ENCODE measurements at regions not wholly inside any gene's neighbourhood (a gene's known extent, or its start where the extent isn't known, plus 50 kb on each side); places are given as distances from the start of the nearest gene placed in this dataset.
"Not testable (repeated sequence)": the region's sequence is repeated elsewhere in the genome, so short reads cannot be mapped to it uniquely, and the experiment has no call there.

DNA sequence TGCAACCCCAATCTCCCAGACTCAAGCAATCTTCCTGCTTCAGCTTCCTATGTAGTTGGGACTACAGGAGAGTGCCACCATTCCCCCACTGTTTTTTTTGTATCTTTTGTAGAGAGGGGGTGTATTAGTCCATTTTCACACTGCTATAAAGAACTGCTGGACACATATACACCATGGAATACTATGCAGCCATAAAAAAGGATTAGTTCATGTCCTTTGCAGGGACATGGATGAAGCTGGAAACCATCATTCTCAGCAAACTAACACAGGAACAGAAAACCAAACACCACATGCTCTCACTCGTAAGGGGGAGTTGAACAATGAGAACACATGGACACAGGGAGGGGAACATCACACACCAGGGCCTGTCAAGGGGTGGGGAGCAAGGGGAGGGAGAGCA lies 58.1 kb upstream of the HMGB1 start:
- TF ChIP-seq, protein P1, sequence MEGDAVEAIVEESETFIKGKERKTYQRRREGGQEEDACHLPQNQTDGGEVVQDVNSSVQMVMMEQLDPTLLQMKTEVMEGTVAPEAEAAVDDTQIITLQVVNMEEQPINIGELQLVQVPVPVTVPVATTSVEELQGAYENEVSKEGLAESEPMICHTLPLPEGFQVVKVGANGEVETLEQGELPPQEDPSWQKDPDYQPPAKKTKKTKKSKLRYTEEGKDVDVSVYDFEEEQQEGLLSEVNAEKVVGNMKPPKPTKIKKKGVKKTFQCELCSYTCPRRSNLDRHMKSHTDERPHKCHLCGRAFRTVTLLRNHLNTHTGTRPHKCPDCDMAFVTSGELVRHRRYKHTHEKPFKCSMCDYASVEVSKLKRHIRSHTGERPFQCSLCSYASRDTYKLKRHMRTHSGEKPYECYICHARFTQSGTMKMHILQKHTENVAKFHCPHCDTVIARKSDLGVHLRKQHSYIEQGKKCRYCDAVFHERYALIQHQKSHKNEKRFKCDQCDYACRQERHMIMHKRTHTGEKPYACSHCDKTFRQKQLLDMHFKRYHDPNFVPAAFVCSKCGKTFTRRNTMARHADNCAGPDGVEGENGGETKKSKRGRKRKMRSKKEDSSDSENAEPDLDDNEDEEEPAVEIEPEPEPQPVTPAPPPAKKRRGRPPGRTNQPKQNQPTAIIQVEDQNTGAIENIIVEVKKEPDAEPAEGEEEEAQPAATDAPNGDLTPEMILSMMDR (optimal IDR thresholded peaks at IDR 0.05 in 1 of 3, IDR thresholded peaks at IDR 0.05 in 1 of 3, conservative IDR thresholded peaks at IDR 0.05 in 1 of 3; ENCODE audit: extremely low read depth in 1 of 3, insufficient read depth in 2 of 3, low read length in 3 of 3): not testable (repeated sequence)
- not testable (repeated sequence) for TF ChIP-seq EZH2 (IDR thresholded peaks at IDR 0.05; ENCODE audit: low read length)
